Vagina (tissue), 2 donors: ENCODE measurements at regions not wholly inside any gene's neighbourhood (a gene's known extent, or its start where the extent isn't known, plus 50 kb on each side); places are given as distances from the start of the nearest gene placed in this dataset.

Experiments
- DNase-seq, 2 donors: peaks; one replicate each; pipeline ENCODE4 v3.0.0-alpha.2; 2017; ENCODE audit errors: extremely low spot score in 2 of 2
- H3K27ac ChIP-seq: fragments of 200-600 bp; sonication (generic); one replicate; pipeline ENCODE4 v1.5.1; 2019
- H3K27me3 ChIP-seq: fragments of 200-600 bp; sonication (generic); one replicate; pipeline ENCODE4 v1.5.1; 2019
- H3K36me3 ChIP-seq, 2 donors: fragments of 200-600 bp; sonication (generic); one replicate each; pipeline ENCODE4 v1.5.1; 2017 to 2019
- H3K4me1 ChIP-seq: fragments of 200-600 bp; sonication (generic); one replicate; pipeline ENCODE4 v1.5.1; 2019
- H3K4me3 ChIP-seq, 2 donors: fragments of 200-600 bp; sonication (generic); 1 replicate in 1 of 2; 2 replicates in 1 of 2; pipeline ENCODE4 v1.5.1; 2016 to 2019
- H3K9me3 ChIP-seq: fragments of 200-600 bp; sonication (generic); one replicate; pipeline ENCODE4 v1.5.1; 2019
- CTCF ChIP-seq, 3 experiments: fragments of 450-650 bp in 2 of 3; fragments of 200-600 bp in 1 of 3; sonication (generic) in 1 of 3; IDR thresholded peaks; one replicate each; pipeline ENCODE4 v1.5.1; 2017 to 2019; ENCODE audit warnings: antibody characterized with exemption in 3 of 3, mild to moderate bottlenecking in 2 of 3, moderate library complexity in 2 of 3
- POLR2A ChIP-seq, 2 donors: fragments of 450-650 bp; IDR thresholded peaks; one replicate each; pipeline ENCODE4 v1.6.1; 2017; ENCODE audit warnings: antibody characterized with exemption in 2 of 2, mild to moderate bottlenecking in 2 of 2, moderate library complexity in 2 of 2
- POLR2AphosphoS5 ChIP-seq, 2 donors: sonication (generic); formaldehyde crosslinking; IDR thresholded peaks; one replicate each; pipeline ENCODE4 v1.9.0; 2017; ENCODE audit warnings: antibody characterized with exemption in 2 of 2, mild to moderate bottlenecking in 2 of 2, low read depth in 1 of 2; ENCODE audit not compliant: insufficient read depth in 1 of 2
- intact Hi-C: fragments of 100-400 bp; cut with DNase I; formaldehyde crosslinking; loops from one replicate; pipeline ENCODE4 v1.15.1; 2023

DNA sequence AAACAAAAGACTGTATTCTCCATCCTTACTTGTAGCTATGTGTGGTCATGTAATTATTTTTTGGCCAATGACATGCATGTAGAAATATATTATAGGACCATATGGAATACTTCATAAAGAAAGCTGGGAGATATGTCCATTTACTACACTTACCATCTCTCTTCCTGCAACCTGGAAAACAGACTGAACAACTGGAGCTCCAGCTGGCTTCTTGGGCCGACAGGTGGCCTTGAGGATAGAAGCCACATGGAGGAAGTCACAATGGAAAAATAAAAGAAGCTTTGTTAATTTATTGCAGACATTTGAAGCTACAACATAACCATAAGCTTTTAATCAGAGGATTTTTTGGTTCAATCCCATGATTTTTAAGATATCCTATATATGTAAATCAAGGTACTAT is 167.9 kb upstream of the CBLB start:
- no peak overlapping the region for H3K27ac ChIP-seq
- no peak for TF ChIP-seq CTCF (IDR thresholded peaks at IDR 0.05)
- TF ChIP-seq POLR2AphosphoS5 (IDR thresholded peaks at IDR 0.05; ENCODE audit: insufficient read depth in 1 of 2, low read depth in 1 of 2): no peak
- no peak for TF ChIP-seq POLR2A (IDR thresholded peaks at IDR 0.05)
- H3K4me3 ChIP-seq: no peak overlapping the region
- no peaks in the 10 kb centered on the region for H3K27me3 ChIP-seq
- no peak for DNase-seq
- intact Hi-C loops: no loop called here
- no peaks in the 10 kb centered on the region for H3K9me3 ChIP-seq
- no peaks in the 10 kb centered on the region for H3K4me1 ChIP-seq
- no peaks in the 10 kb centered on the region for H3K36me3 ChIP-seq

GRCh38 chr3:106047221-106047620 is 178.4 kb upstream of the CBLB start:
- no peak overlapping the region for H3K4me3 ChIP-seq
- H3K9me3 ChIP-seq: no peaks in the 10 kb centered on the region
- H3K4me1 ChIP-seq: no peaks in the 10 kb centered on the region
- no peak for DNase-seq
- H3K27ac ChIP-seq: no peak overlapping the region
- no peak for TF ChIP-seq CTCF (IDR thresholded peaks at IDR 0.05)
- no peak for TF ChIP-seq POLR2A (IDR thresholded peaks at IDR 0.05)
- no peak for TF ChIP-seq POLR2AphosphoS5 (IDR thresholded peaks at IDR 0.05; ENCODE audit: insufficient read depth in 1 of 2, low read depth in 1 of 2)
- H3K36me3 ChIP-seq: no peaks in the 10 kb centered on the region
- H3K27me3 ChIP-seq: no peaks in the 10 kb centered on the region
- intact Hi-C loops: no loop called here

DNA sequence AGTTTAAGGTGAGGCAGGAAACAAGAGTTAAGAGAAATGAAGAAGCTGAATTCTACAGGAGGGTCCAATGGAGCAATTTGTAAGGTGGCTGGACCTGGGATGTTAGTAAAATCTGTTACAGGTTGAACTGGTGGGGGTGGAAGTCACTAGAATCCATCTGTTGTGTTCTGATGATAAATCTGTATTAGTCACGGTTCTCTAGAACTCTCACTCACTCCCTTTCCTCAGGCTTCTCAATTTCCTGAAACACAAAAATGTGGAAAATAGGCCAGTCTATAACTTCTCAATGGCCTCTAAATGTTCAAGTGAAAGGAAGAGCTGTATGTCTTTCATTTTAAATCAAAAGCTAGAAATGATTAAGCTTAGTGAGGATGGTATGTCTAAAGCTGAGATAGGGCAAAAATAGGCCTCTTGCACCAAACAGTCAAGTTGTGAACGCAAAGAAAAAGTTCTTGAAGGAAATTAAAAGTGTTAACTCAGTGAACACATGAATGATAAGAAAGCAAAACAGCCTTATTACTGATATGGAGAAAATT is 180.2 kb upstream of the CBLB start:
- TF ChIP-seq CTCF (IDR thresholded peaks at IDR 0.05) (no peak), POLR2A (IDR thresholded peaks at IDR 0.05) (no peak), POLR2AphosphoS5 (IDR thresholded peaks at IDR 0.05; ENCODE audit: insufficient read depth in 1 of 2, low read depth in 1 of 2) (no peak)
- H3K27ac ChIP-seq: no peak overlapping the region
- no peaks in the 10 kb centered on the region for H3K36me3 ChIP-seq
- H3K4me3 ChIP-seq: no peak overlapping the region
- no peak for DNase-seq
- no peaks in the 10 kb centered on the region for H3K4me1 ChIP-seq
- H3K27me3 ChIP-seq: no peaks in the 10 kb centered on the region
- intact Hi-C loops: no loop called here
- H3K9me3 ChIP-seq: no peaks in the 10 kb centered on the region

DNA sequence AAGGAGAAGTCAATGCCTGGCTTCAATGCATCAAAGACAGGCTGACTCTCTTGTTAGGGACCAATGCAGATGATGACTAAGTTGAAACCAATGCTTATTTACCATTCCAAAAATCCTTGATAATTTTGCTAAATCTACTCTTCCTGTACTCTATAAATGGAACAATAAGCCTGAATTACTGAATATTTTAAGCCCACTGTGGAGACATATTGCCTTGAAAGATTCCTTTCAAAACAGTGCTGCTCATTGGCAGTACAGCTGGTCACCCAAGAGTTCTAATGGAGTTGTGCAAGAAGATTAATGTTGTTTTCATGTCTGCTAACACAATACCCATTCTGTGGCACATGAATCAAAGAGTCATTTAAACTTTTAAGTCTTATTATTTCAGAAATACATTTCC is 181.0 kb upstream of the CBLB start:
- no peak for TF ChIP-seq POLR2AphosphoS5 (IDR thresholded peaks at IDR 0.05; ENCODE audit: insufficient read depth in 1 of 2, low read depth in 1 of 2)
- no peak for TF ChIP-seq POLR2A (IDR thresholded peaks at IDR 0.05)
- TF ChIP-seq CTCF (IDR thresholded peaks at IDR 0.05): no peak

GRCh38 chr3:106056931-106057330 is 188.1 kb upstream of the CBLB start:
- intact Hi-C loops: no loop called here
- H3K4me1 ChIP-seq: no peaks in the 10 kb centered on the region
- TF ChIP-seq CTCF (IDR thresholded peaks at IDR 0.05) (no peak), POLR2AphosphoS5 (IDR thresholded peaks at IDR 0.05; ENCODE audit: insufficient read depth in 1 of 2, low read depth in 1 of 2) (no peak), POLR2A (IDR thresholded peaks at IDR 0.05) (no peak)
- H3K9me3 ChIP-seq: no peaks in the 10 kb centered on the region
- no peaks in the 10 kb centered on the region for H3K27me3 ChIP-seq
- H3K4me3 ChIP-seq: no peak overlapping the region
- H3K36me3 ChIP-seq: no peaks in the 10 kb centered on the region
- DNase-seq: no peak
- no peak overlapping the region for H3K27ac ChIP-seq

More for the DNA sequence above, 181.0 kb upstream of the CBLB start:
- intact Hi-C loops: no loop called here
- Histone ChIP-seq H3K9me3 (no peaks in the 10 kb centered on the region), H3K27me3 (no peaks in the 10 kb centered on the region), H3K36me3 (no peaks in the 10 kb centered on the region), H3K27ac (no peak overlapping the region), H3K4me3 (no peak overlapping the region), H3K4me1 (no peaks in the 10 kb centered on the region)
- no peak for DNase-seq
